ENCODE measurements at regions not wholly inside any gene's neighbourhood (a gene's known extent, or its start where the extent isn't known, plus 50 kb on each side); places are given as distances from the start of the nearest gene placed in this dataset.

- ChIA-PET POLR2A (no interaction called here), CTCF (no interaction called here)
- intact Hi-C loops (cut with micrococcal nuclease), result no loop called here
- no peak overlapping the region for H3K4me3 Mint-ChIP-seq
- TF ChIP-seq, protein P1, sequence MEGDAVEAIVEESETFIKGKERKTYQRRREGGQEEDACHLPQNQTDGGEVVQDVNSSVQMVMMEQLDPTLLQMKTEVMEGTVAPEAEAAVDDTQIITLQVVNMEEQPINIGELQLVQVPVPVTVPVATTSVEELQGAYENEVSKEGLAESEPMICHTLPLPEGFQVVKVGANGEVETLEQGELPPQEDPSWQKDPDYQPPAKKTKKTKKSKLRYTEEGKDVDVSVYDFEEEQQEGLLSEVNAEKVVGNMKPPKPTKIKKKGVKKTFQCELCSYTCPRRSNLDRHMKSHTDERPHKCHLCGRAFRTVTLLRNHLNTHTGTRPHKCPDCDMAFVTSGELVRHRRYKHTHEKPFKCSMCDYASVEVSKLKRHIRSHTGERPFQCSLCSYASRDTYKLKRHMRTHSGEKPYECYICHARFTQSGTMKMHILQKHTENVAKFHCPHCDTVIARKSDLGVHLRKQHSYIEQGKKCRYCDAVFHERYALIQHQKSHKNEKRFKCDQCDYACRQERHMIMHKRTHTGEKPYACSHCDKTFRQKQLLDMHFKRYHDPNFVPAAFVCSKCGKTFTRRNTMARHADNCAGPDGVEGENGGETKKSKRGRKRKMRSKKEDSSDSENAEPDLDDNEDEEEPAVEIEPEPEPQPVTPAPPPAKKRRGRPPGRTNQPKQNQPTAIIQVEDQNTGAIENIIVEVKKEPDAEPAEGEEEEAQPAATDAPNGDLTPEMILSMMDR (IDR thresholded peaks at IDR 0.05), result no peak
- no peaks in the 10 kb centered on the region for H3K9me3 Mint-ChIP-seq
- DNase-seq (no peak), ATAC-seq (ENCODE audit: low read depth) (no peak)
- no peaks in the 10 kb centered on the region for H3K4me1 Mint-ChIP-seq
- H3K27me3 Mint-ChIP-seq, result no peaks in the 10 kb centered on the region
- no peak overlapping the region for H3K27ac Mint-ChIP-seq
- no peaks in the 10 kb centered on the region for H3K36me3 Mint-ChIP-seq (ENCODE audit: low read depth)
Observed at GRCh38 chr20:60579941-60580515, 621.8 kb downstream of the CDH26 start.

- no peaks in the 10 kb centered on the region for H3K36me3 Mint-ChIP-seq (ENCODE audit: low read depth)
- H3K4me3 Mint-ChIP-seq, result no peak overlapping the region
- no peak overlapping the region for H3K27ac Mint-ChIP-seq
- H3K9me3 Mint-ChIP-seq, result no peaks in the 10 kb centered on the region
- DNase-seq (no peak), ATAC-seq (ENCODE audit: low read depth) (no peak)
- H3K27me3 Mint-ChIP-seq, result no peaks in the 10 kb centered on the region
- ChIA-PET CTCF (no interaction called here), POLR2A (no interaction called here)
- TF ChIP-seq, protein P1 (IDR thresholded peaks at IDR 0.05), result no peak
- intact Hi-C loops (cut with micrococcal nuclease), result no loop called here
- H3K4me1 Mint-ChIP-seq, result no peaks in the 10 kb centered on the region
Observed at GRCh38 chr20:60581606-60582115, 623.4 kb downstream of the CDH26 start.

DNA sequence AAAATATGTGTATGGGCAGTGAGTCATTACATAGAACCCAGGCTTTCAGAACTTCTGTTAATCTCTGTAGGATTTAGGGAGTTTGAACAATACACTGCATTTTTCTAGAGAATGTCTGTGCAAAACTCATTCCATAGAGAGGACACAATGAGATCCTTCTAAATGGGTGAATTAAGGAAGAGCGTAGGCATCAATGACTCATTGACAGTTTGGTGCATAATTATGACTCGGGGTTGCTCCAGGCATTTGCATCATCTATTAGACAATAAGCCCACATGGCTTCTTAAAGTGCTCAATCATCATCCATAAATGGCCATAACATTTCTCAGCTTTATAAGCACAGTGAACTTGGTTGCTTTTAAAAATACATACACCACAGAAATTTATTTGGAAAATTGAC lies 625.5 kb downstream of the CDH26 start:
- POLR2A ChIA-PET, result no interaction called here
- intact Hi-C loops (cut with micrococcal nuclease), result no loop called here
- TF ChIP-seq, protein P1 (IDR thresholded peaks at IDR 0.05), result no peak
- DNase-seq, result no peak
- H3K27me3 Mint-ChIP-seq, result no peaks in the 10 kb centered on the region
- no peak overlapping the region for H3K4me3 Mint-ChIP-seq
- ATAC-seq (ENCODE audit: low read depth), result no peak
- no peak overlapping the region for H3K27ac Mint-ChIP-seq
- no peaks in the 10 kb centered on the region for H3K9me3 Mint-ChIP-seq
- H3K36me3 Mint-ChIP-seq (ENCODE audit: low read depth), result no peaks in the 10 kb centered on the region
- CTCF ChIA-PET, result no interaction called here
- no peaks in the 10 kb centered on the region for H3K4me1 Mint-ChIP-seq

DNA sequence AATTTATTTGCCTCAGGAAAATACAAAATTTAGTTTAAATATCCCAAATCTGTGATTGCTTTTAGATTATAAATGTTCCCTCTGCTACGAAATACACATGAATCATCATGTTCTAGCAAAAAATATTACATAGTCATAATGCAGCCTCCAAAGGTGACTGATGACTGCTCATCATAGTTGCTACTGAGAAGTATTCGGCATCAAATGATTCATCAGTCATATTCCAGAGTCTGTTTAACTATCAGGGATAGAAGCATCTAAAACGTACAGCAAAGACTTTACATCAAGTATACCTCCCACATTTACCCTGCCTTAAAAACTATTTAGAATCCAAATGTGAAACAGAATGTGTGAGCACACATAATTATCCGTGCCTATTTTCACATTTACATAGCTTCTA lies 626.0 kb downstream of the CDH26 start:
- POLR2A ChIA-PET, result no interaction called here
- no peak for ATAC-seq (ENCODE audit: low read depth)

DNA sequence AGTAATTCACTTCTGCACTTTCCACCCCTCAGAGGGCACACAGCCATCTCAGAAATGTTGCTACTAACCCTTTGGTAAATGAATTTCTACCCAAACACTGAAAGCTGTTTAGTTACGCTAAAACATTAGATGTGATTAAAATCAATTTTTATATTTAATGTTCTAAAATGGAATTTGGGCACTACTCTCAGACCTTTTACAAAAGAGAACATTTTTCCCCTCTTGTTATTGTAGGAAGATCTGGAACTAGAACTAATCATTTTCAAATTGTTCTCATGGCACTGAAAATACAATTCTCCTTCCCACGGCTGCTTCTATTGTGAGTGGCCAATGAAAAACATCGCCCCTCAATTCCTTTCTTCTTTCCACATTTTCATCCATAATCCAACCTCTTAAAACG lies 627.4 kb downstream of the CDH26 start:
- H3K27ac Mint-ChIP-seq, result no peak overlapping the region
- ATAC-seq (ENCODE audit: low read depth), result no peak
- H3K4me1 Mint-ChIP-seq, result no peaks in the 10 kb centered on the region
- intact Hi-C loops (cut with micrococcal nuclease), result no loop called here
- H3K36me3 Mint-ChIP-seq (ENCODE audit: low read depth), result no peaks in the 10 kb centered on the region
- DNase-seq, result no peak
- CTCF ChIA-PET, result no interaction called here
- POLR2A ChIA-PET, result no interaction called here
- H3K27me3 Mint-ChIP-seq, result no peaks in the 10 kb centered on the region
- TF ChIP-seq, protein P1 (IDR thresholded peaks at IDR 0.05), result no peak
- H3K4me3 Mint-ChIP-seq, result no peak overlapping the region
- H3K9me3 Mint-ChIP-seq, result no peaks in the 10 kb centered on the region

More for the DNA sequence above, 626.0 kb downstream of the CDH26 start:
- intact Hi-C loops (cut with micrococcal nuclease), result no loop called here
- no peak overlapping the region for H3K4me3 Mint-ChIP-seq
- no peak overlapping the region for H3K27ac Mint-ChIP-seq
- no peaks in the 10 kb centered on the region for H3K27me3 Mint-ChIP-seq
- no peaks in the 10 kb centered on the region for H3K4me1 Mint-ChIP-seq
- DNase-seq, result no peak
- no peaks in the 10 kb centered on the region for H3K36me3 Mint-ChIP-seq (ENCODE audit: low read depth)
- TF ChIP-seq, protein P1 (IDR thresholded peaks at IDR 0.05), result no peak
- CTCF ChIA-PET, result no interaction called here
- no peaks in the 10 kb centered on the region for H3K9me3 Mint-ChIP-seq

All from activated B cell treated with CpG ODN at 0.5 μM for 24 hours (primary cell).